Neural progenitor cell (in vitro differentiated cells): ENCODE measurements at regions not wholly inside any gene's neighbourhood (a gene's known extent, or its start where the extent isn't known, plus 50 kb on each side); places are given as distances from the start of the nearest gene placed in this dataset.

Experiments
- DNase-seq: peaks from one replicate; pipeline ENCODE4 v3.0.0-alpha.2; 2016; ENCODE audit warnings: low spot score
- H2AFZ ChIP-seq: fragments of 200-600 bp; sonication (generic); replicated peaks from 2 replicates; pipeline ENCODE4 v1.6.1; 2016; ENCODE audit warnings: antibody characterized with exemption
- H3F3A ChIP-seq: fragments of 200-600 bp; sonication (generic); 2 replicates; pipeline ENCODE4 v1.6.1; 2016; ENCODE audit warnings: antibody characterized with exemption, low read depth
- H3K27ac ChIP-seq: fragments of 200-600 bp; sonication (generic); 2 replicates; pipeline ENCODE4 v1.5.1; 2016; ENCODE audit warnings: mild to moderate bottlenecking
- H3K27me3 ChIP-seq: fragments of 200-600 bp; sonication (generic); 2 replicates; pipeline ENCODE4 v1.6.1; 2016; ENCODE audit warnings: mild to moderate bottlenecking, moderate library complexity
- H3K36me3 ChIP-seq: fragments of 200-600 bp; sonication (generic); 2 replicates; pipeline ENCODE4 v1.5.1; 2016
- H3K4me1 ChIP-seq: fragments of 200-600 bp; sonication (generic); 2 replicates; pipeline ENCODE4 v1.6.1; 2016; ENCODE audit warnings: mixed run types
- H3K4me2 ChIP-seq: fragments of 200-600 bp; sonication (generic); 2 replicates; pipeline ENCODE4 v1.6.1; 2016
- H3K4me3 ChIP-seq: fragments of 200-600 bp; sonication (generic); 2 replicates; pipeline ENCODE4 v1.5.1; 2016
- H3K79me2 ChIP-seq: fragments of 200-600 bp; sonication (generic); 2 replicates; pipeline ENCODE4 v1.6.1; 2016; ENCODE audit warnings: low read depth
- H3K9ac ChIP-seq: fragments of 200-600 bp; sonication (generic); 2 replicates; pipeline ENCODE4 v1.6.1; 2016
- H3K9me3 ChIP-seq: fragments of 200-600 bp; sonication (generic); 2 replicates; pipeline ENCODE4 v1.5.1; 2016; ENCODE audit warnings: low read depth
- H4K20me1 ChIP-seq: fragments of 200-600 bp; sonication (generic); 2 replicates; pipeline ENCODE4 v1.6.1; 2016; ENCODE audit warnings: low read depth
- H3K27ac Mint-ChIP-seq: 3 replicates; pipeline ENCODE4 v1.8.0; 2021; ENCODE audit warnings: mixed read lengths
- H3K27me3 Mint-ChIP-seq: 2 replicates; pipeline ENCODE4 v1.8.0; 2022; ENCODE audit warnings: low read depth, mild to moderate bottlenecking, inconsistent platforms, moderate library complexity, mixed read lengths; ENCODE audit not compliant: insufficient read depth
- H3K36me3 Mint-ChIP-seq: 3 replicates; pipeline ENCODE4 v1.8.0; 2021; ENCODE audit warnings: mixed read lengths
- H3K4me1 Mint-ChIP-seq: 3 replicates; pipeline ENCODE4 v1.8.0; 2021; ENCODE audit warnings: mixed read lengths
- H3K4me3 Mint-ChIP-seq: 3 replicates; pipeline ENCODE4 v1.8.0; 2021; ENCODE audit warnings: mild to moderate bottlenecking, moderate library complexity, mixed read lengths
- H3K9me3 Mint-ChIP-seq: 3 replicates; pipeline ENCODE4 v1.8.0; 2020; ENCODE audit warnings: mixed read lengths
- CTCF ChIP-seq: fragments of 200-600 bp; sonication (generic); IDR thresholded peaks from 2 replicates; pipeline ENCODE4 v1.5.1; 2017; ENCODE audit warnings: antibody characterized with exemption, mild to moderate bottlenecking
- EZH2 ChIP-seq: fragments of 200-600 bp; sonication (generic); IDR thresholded peaks from 2 replicates; pipeline ENCODE4 v1.6.1; 2017; ENCODE audit warnings: antibody characterized with exemption, mild to moderate bottlenecking, moderate library complexity
- EZH2phosphoT487 ChIP-seq: fragments of 200-600 bp; sonication (generic); IDR thresholded peaks from 2 replicates; pipeline ENCODE4 v1.6.1; 2017; ENCODE audit warnings: antibody characterized with exemption

GRCh38 chr13:107192289-107192688 is 624.4 kb upstream of the ARGLU1 start:
- Histone ChIP-seq H3K4me2 (no peak overlapping the region), H3K4me3 (no peak overlapping the region), H3K4me1 (no peaks in the 10 kb centered on the region), H4K20me1 (no peaks in the 10 kb centered on the region), H3K9ac (no peak overlapping the region), H3K9me3 (no peaks in the 10 kb centered on the region), H3K27me3 (no peaks in the 10 kb centered on the region), H3K27ac (no peak overlapping the region), H3F3A (no peaks in the 10 kb centered on the region), H3K36me3 (no peaks in the 10 kb centered on the region), H2AFZ (no peak overlapping the region), H3K79me2 (no peaks in the 10 kb centered on the region)
- peak; percentile 6 for DNase-seq
- Mint-ChIP-seq H3K9me3 (peaks cover 9% of the 10 kb centered on the region), H3K4me1 (no peaks in the 10 kb centered on the region), H3K27me3 (no peaks in the 10 kb centered on the region), H3K27ac (no peak overlapping the region), H3K4me3 (no peak overlapping the region), H3K36me3 (no peaks in the 10 kb centered on the region)
- TF ChIP-seq CTCF (no peak), EZH2phosphoT487 (no peak), EZH2 (no peak)

GRCh38 chr13:107190065-107190464 is 622.1 kb upstream of the ARGLU1 start:
- H2AFZ ChIP-seq = no peak overlapping the region
- H3K9me3 ChIP-seq = no peaks in the 10 kb centered on the region
- H3K4me3 ChIP-seq = no peak overlapping the region
- no peak overlapping the region for H3K27ac ChIP-seq
- H3K36me3 ChIP-seq = no peaks in the 10 kb centered on the region
- H3K27me3 Mint-ChIP-seq = no peaks in the 10 kb centered on the region
- H3K9ac ChIP-seq = no peak overlapping the region
- H3K79me2 ChIP-seq = no peaks in the 10 kb centered on the region
- H3K4me2 ChIP-seq = no peak overlapping the region
- peaks cover 12% of the 10 kb centered on the region for H3K9me3 Mint-ChIP-seq
- no peaks in the 10 kb centered on the region for H4K20me1 ChIP-seq
- no peaks in the 10 kb centered on the region for H3K4me1 Mint-ChIP-seq
- DNase-seq = no peak
- H3F3A ChIP-seq = no peaks in the 10 kb centered on the region
- H3K36me3 Mint-ChIP-seq = no peaks in the 10 kb centered on the region
- H3K4me1 ChIP-seq = no peaks in the 10 kb centered on the region
- H3K27ac Mint-ChIP-seq = no peak overlapping the region
- H3K27me3 ChIP-seq = no peaks in the 10 kb centered on the region
- TF ChIP-seq EZH2 = no peak
- TF ChIP-seq EZH2phosphoT487 = no peak
- no peak for TF ChIP-seq CTCF
- no peak overlapping the region for H3K4me3 Mint-ChIP-seq

GRCh38 chr13:107185889-107186288 is 618.0 kb upstream of the ARGLU1 start:
- H3K79me2 ChIP-seq = no peaks in the 10 kb centered on the region
- H3K36me3 Mint-ChIP-seq = no peaks in the 10 kb centered on the region
- no peak overlapping the region for H3K27ac ChIP-seq
- H3K4me2 ChIP-seq = no peak overlapping the region
- H3K4me3 ChIP-seq = no peak overlapping the region
- H3K9me3 Mint-ChIP-seq = peaks cover 4% of the 10 kb centered on the region
- no peak overlapping the region for H3K4me3 Mint-ChIP-seq
- H3K27me3 Mint-ChIP-seq = peaks cover 4% of the 10 kb centered on the region
- no peaks in the 10 kb centered on the region for H3K9me3 ChIP-seq
- no peaks in the 10 kb centered on the region for H3K27me3 ChIP-seq
- DNase-seq = no peak
- H3K27ac Mint-ChIP-seq = no peak overlapping the region
- no peak overlapping the region for H3K9ac ChIP-seq
- no peaks in the 10 kb centered on the region for H3K36me3 ChIP-seq
- no peak for TF ChIP-seq EZH2phosphoT487
- no peak for TF ChIP-seq CTCF
- TF ChIP-seq EZH2 = no peak
- no peaks in the 10 kb centered on the region for H4K20me1 ChIP-seq
- no peaks in the 10 kb centered on the region for H3K4me1 ChIP-seq
- no peaks in the 10 kb centered on the region for H3F3A ChIP-seq
- H3K4me1 Mint-ChIP-seq = no peaks in the 10 kb centered on the region
- H2AFZ ChIP-seq = no peak overlapping the region
